ENCODE measurements at regions not wholly inside any gene's neighbourhood (a gene's known extent, or its start where the extent isn't known, plus 50 kb on each side); places are given as distances from the start of the nearest gene placed in this dataset.
A peak's percentile ranks its signal among the peaks of the same experiment; 100 is the strongest.

DNA sequence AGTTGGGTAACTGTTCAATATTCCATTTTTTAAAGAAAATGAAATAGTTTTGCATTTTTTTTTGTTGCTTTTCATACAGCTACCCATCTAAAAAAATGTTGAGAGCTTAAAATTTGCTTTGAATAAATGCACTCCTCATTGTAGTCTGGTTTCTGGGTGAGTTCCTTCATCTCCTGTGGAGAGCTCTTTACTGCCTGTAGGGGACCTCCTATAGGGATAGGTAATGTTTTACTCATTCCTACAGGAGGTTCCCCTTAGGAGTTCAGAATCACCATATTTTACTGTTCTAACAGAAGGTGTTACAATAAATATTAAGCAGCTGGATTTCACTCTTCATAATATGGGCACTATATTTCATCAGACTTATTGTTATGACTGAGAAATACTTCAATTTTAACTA lies 947.3 kb upstream of the CRIM1 start:
- no peak overlapping the region for H2BK15ac ChIP-seq (ENCODE audit: low read length)
- H2BK5ac ChIP-seq (ENCODE audit: low read depth, low read length) = no peak overlapping the region
- H3K4me3 ChIP-seq (ENCODE audit: extremely low read depth in 1 of 4, insufficient read depth in 2 of 4, low read depth in 3 of 4, low read length in 4 of 4) = no peak overlapping the region
- H3K18ac ChIP-seq (ENCODE audit: extremely low read depth, low read length) = no peak overlapping the region
- FAIRE-seq = no peak
- H3K9me3 ChIP-seq (ENCODE audit: insufficient read depth in 2 of 2, low read depth in 1 of 2, low read length in 1 of 2) = no peaks in the 10 kb centered on the region
- H2BK20ac ChIP-seq (ENCODE audit: low read length) = no peak overlapping the region
- no peak overlapping the region for H3K27ac ChIP-seq (ENCODE audit: low read depth, low read length)
- H3K4ac ChIP-seq (replicated peaks; ENCODE audit: insufficient read length, low read depth, low read length) = no peak overlapping the region
- H2BK12ac ChIP-seq (ENCODE audit: low read depth, low read length) = no peak overlapping the region
- CTCF ChIA-PET (ENCODE audit: partially characterized antibody) = interaction anchor here (0.5 to 1.2 kb wide), 4 partner anchors 22 to 1396 kb away, joined by 3 to 5 read pairs (median 3); no protein-coding TSS in a partner anchor
- no peaks in the 10 kb centered on the region for H3K79me2 ChIP-seq (ENCODE audit: control insufficient read depth in 1 of 2, insufficient read depth in 2 of 2, low read length in 2 of 2)
- no peak overlapping the region for H3K4me2 ChIP-seq (ENCODE audit: insufficient read depth in 1 of 2, low read depth in 2 of 2, low read length in 2 of 2)
- H3K56ac ChIP-seq (replicated peaks; ENCODE audit: insufficient read length, low read depth, low read length) = no peak overlapping the region
- H2AFZ ChIP-seq (ENCODE audit: low read length) = no peak overlapping the region
- no peak overlapping the region for H2BK120ac ChIP-seq (replicated peaks; ENCODE audit: low read depth, low read length)
- H4K20me1 ChIP-seq (replicated peaks in 1 of 2; ENCODE audit: control insufficient read depth in 1 of 2, insufficient read depth in 2 of 2, low read length in 2 of 2) = no peaks in the 10 kb centered on the region
- H3K23ac ChIP-seq (ENCODE audit: insufficient read length) = no peak overlapping the region
- H3K36me3 ChIP-seq (ENCODE audit: control insufficient read depth in 2 of 4, insufficient read depth in 4 of 4, low read length in 3 of 4) = no peaks in the 10 kb centered on the region
- no peak overlapping the region for H4K5ac ChIP-seq (ENCODE audit: insufficient read length, low read depth, low read length)
- H4K91ac ChIP-seq (replicated peaks; ENCODE audit: insufficient read length, low read length) = no peak overlapping the region
- POLR2A ChIA-PET (ENCODE audit: partially characterized antibody) = no interaction called here
- no peak for DNase-seq (ENCODE audit: low read depth in 1 of 2, low spot score in 2 of 2)
- H3K4me1 ChIP-seq (replicated peaks in 1 of 4; ENCODE audit: control insufficient read depth in 3 of 4, insufficient read depth in 4 of 4, low read length in 3 of 4) = no peaks in the 10 kb centered on the region
- H3K79me1 ChIP-seq (ENCODE audit: low read depth, low read length) = no peaks in the 10 kb centered on the region
- no peak overlapping the region for H2AK5ac ChIP-seq (ENCODE audit: low read depth, low read length)
- no peak overlapping the region for H3K14ac ChIP-seq (ENCODE audit: insufficient read length)
- H3K27me3 ChIP-seq (replicated peaks in 1 of 4; ENCODE audit: control insufficient read depth in 3 of 4, extremely low read depth in 1 of 4, insufficient read depth in 3 of 4, low read length in 3 of 4) = no peaks in the 10 kb centered on the region
- TF ChIP-seq CHD2 (IDR thresholded peaks at IDR 0.05; ENCODE audit: low read length) (no peak), ATF2 (IDR thresholded peaks at IDR 0.05; ENCODE audit: low read length) (no peak)
- TF ChIP-seq, protein P1, sequence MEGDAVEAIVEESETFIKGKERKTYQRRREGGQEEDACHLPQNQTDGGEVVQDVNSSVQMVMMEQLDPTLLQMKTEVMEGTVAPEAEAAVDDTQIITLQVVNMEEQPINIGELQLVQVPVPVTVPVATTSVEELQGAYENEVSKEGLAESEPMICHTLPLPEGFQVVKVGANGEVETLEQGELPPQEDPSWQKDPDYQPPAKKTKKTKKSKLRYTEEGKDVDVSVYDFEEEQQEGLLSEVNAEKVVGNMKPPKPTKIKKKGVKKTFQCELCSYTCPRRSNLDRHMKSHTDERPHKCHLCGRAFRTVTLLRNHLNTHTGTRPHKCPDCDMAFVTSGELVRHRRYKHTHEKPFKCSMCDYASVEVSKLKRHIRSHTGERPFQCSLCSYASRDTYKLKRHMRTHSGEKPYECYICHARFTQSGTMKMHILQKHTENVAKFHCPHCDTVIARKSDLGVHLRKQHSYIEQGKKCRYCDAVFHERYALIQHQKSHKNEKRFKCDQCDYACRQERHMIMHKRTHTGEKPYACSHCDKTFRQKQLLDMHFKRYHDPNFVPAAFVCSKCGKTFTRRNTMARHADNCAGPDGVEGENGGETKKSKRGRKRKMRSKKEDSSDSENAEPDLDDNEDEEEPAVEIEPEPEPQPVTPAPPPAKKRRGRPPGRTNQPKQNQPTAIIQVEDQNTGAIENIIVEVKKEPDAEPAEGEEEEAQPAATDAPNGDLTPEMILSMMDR (IDR thresholded peaks at IDR 0.05; ENCODE audit: control extremely low read depth in 1 of 3, insufficient read depth in 1 of 3, low read depth in 1 of 3, low read length in 3 of 3) = peak in 1 of 3 experiments; percentile 1; a peak in 1 of 4 replicates
- H4K8ac ChIP-seq (ENCODE audit: extremely low read depth, insufficient read depth, low read length) = no peak overlapping the region
- H3K9ac ChIP-seq (replicated peaks in 1 of 4; ENCODE audit: extremely low read depth in 1 of 4, low read depth in 3 of 4, low read length in 3 of 4) = no peak overlapping the region
- H3K23me2 ChIP-seq (ENCODE audit: low read depth, low read length) = no peaks in the 10 kb centered on the region

Data from H1 (cell line).